ENCODE measurements at regions not wholly inside any gene's neighbourhood (a gene's known extent, or its start where the extent isn't known, plus 50 kb on each side); places are given as distances from the start of the nearest gene placed in this dataset.

DNA sequence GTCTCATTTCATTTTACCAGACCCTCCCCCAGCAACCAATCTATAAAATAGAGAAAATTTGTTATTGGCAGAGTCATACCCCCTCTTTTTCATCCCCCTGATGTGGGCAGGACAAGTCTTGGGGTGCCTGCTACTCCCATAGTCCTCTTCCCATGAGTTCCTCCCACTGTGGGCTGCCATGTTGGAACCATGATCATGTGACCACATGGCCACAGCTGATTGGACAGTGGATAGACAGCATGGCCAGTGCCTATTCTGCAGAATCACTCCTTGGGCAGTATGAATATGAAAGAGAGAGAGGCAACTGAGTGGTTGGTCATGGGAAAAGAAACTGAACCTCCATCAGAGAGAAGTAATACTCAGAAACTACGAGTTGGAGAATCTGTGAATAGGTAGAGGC lies 84.9 kb downstream of the PDCL3 start:
- no peak overlapping the region for H3K27ac ChIP-seq (ENCODE audit: insufficient read depth, low read depth, low read length)
- no peaks in the 10 kb centered on the region for H3K36me3 ChIP-seq (ENCODE audit: control insufficient read depth in 2 of 2, extremely low read depth in 1 of 2, insufficient read depth in 2 of 2, low read length in 2 of 2)
- FAIRE-seq = no peak
- intact Hi-C loops (cut with micrococcal nuclease) (no loop called here), dilution Hi-C loops (cut with MboI; ENCODE audit: extremely low pct_ligation_motif_present, low sequenced_read_pairs) (no loop called here)
- no peaks in the 10 kb centered on the region for H4K20me1 ChIP-seq (replicated peaks; ENCODE audit: control insufficient read depth, extremely low read depth, insufficient read depth, low read length)
- no peak for TF ChIP-seq JUN (IDR thresholded peaks at IDR 0.05; ENCODE audit: borderline replicate concordance, insufficient read depth, insufficient read length, low read depth)
- no peak for TF ChIP-seq POLR2AphosphoS5 (IDR thresholded peaks at IDR 0.05; ENCODE audit: insufficient read depth, low read depth, low read length)
- no peak for TF ChIP-seq MYC (IDR thresholded peaks at IDR 0.05; ENCODE audit: low read depth, low read length)
- TF ChIP-seq GATA2 (IDR thresholded peaks at IDR 0.05; ENCODE audit: insufficient read depth, insufficient read length, low read depth, low read length) = no peak
- TF ChIP-seq EZH2 (IDR thresholded peaks at IDR 0.05; ENCODE audit: borderline replicate concordance, low read depth, low read length, severe bottlenecking) = no peak
- TF ChIP-seq, protein P1, sequence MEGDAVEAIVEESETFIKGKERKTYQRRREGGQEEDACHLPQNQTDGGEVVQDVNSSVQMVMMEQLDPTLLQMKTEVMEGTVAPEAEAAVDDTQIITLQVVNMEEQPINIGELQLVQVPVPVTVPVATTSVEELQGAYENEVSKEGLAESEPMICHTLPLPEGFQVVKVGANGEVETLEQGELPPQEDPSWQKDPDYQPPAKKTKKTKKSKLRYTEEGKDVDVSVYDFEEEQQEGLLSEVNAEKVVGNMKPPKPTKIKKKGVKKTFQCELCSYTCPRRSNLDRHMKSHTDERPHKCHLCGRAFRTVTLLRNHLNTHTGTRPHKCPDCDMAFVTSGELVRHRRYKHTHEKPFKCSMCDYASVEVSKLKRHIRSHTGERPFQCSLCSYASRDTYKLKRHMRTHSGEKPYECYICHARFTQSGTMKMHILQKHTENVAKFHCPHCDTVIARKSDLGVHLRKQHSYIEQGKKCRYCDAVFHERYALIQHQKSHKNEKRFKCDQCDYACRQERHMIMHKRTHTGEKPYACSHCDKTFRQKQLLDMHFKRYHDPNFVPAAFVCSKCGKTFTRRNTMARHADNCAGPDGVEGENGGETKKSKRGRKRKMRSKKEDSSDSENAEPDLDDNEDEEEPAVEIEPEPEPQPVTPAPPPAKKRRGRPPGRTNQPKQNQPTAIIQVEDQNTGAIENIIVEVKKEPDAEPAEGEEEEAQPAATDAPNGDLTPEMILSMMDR (IDR thresholded peaks at IDR 0.05; ENCODE audit: extremely low read depth in 1 of 2, insufficient read depth in 1 of 2, low read depth in 1 of 2, low read length in 2 of 2) = no peak
- TF ChIP-seq FOS (IDR thresholded peaks at IDR 0.05; ENCODE audit: borderline replicate concordance, insufficient read depth, low read length) = no peak
- TF ChIP-seq POLR2A (IDR thresholded peaks at IDR 0.05; ENCODE audit: low read depth, low read length) = no peak
- TF ChIP-seq, protein P2, sequence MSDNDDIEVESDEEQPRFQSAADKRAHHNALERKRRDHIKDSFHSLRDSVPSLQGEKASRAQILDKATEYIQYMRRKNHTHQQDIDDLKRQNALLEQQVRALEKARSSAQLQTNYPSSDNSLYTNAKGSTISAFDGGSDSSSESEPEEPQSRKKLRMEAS (IDR thresholded peaks at IDR 0.05; ENCODE audit: insufficient read depth, insufficient read length) = no peak
- no peaks in the 10 kb centered on the region for H3K79me2 ChIP-seq (ENCODE audit: control insufficient read depth, insufficient read depth, low read length)
- H3K4me3 ChIP-seq (replicated peaks in 1 of 3; ENCODE audit: insufficient read depth in 1 of 3, low read depth in 1 of 3, low read length in 3 of 3) = no peak overlapping the region
- no peak overlapping the region for H3K4me2 ChIP-seq (ENCODE audit: insufficient read depth, low read length)
- H3K9ac ChIP-seq (replicated peaks; ENCODE audit: extremely low read depth, insufficient read depth, low read length) = no peak overlapping the region
- ChIA-PET CTCF (no interaction called here), POLR2A (no interaction called here)
- H3K9me1 ChIP-seq (replicated peaks; ENCODE audit: control insufficient read depth, extremely low read depth, insufficient read depth, low read length) = no peaks in the 10 kb centered on the region
- no peaks in the 10 kb centered on the region for H3K4me1 ChIP-seq (ENCODE audit: control insufficient read depth, extremely low read depth, insufficient read depth, low read length)
- peaks cover 5 to 7% of the 10 kb centered on the region in 2 experiments for H3K27me3 ChIP-seq (ENCODE audit: control insufficient read depth in 2 of 2, insufficient read depth in 2 of 2, low read length in 2 of 2)
- BruUV-seq (replicated peaks) = no TSS peak
- no peaks in the 10 kb centered on the region for H3K9me3 ChIP-seq (replicated peaks; ENCODE audit: control insufficient read depth, insufficient read depth, low read length)
- H2AFZ ChIP-seq (ENCODE audit: low read depth, low read length) = no peak overlapping the region
- no peak for DNase-seq (ENCODE audit: low read depth, low spot score)
